GM23338 (cell line): ENCODE measurements at regions not wholly inside any gene's neighbourhood (a gene's known extent, or its start where the extent isn't known, plus 50 kb on each side); places are given as distances from the start of the nearest gene placed in this dataset.

Experiments used
- ATAC-seq: fragments of 200-7000 bp; cut with Tn5 transposase; 3 replicates; pipeline ENCODE4 v1.9.1; 2020
- DNase-seq: peaks from one replicate; pipeline ENCODE4 v3.0.0-alpha.2; 2015; ENCODE audit warnings: low spot score
- H2AFZ ChIP-seq: fragments of 200-600 bp; sonication (generic); 2 replicates; pipeline ENCODE4 v1.8.0; 2016; ENCODE audit warnings: antibody characterized with exemption, mild to moderate bottlenecking, moderate library complexity
- H3F3A ChIP-seq: fragments of 200-600 bp; sonication (generic); replicated peaks from 2 replicates; pipeline ENCODE4 v1.8.0; 2017; ENCODE audit warnings: antibody characterized with exemption, mixed run types, low read depth
- H3K27ac ChIP-seq: fragments of 200-600 bp; sonication (generic); 2 replicates; pipeline ENCODE4 v1.6.1; 2016; ENCODE audit warnings: low read depth
- H3K27me3 ChIP-seq: fragments of 200-600 bp; sonication (generic); 2 replicates; pipeline ENCODE4 v1.8.0; 2016; ENCODE audit warnings: mild to moderate bottlenecking, mixed run types, moderate library complexity; ENCODE audit not compliant: insufficient read depth
- H3K36me3 ChIP-seq: fragments of 200-600 bp; sonication (generic); 2 replicates; pipeline ENCODE4 v1.8.0; 2016; ENCODE audit warnings: mild to moderate bottlenecking; ENCODE audit not compliant: insufficient read depth
- H3K4me1 ChIP-seq: fragments of 200-600 bp; sonication (generic); 2 replicates; pipeline ENCODE4 v1.8.0; 2016; ENCODE audit warnings: mild to moderate bottlenecking, moderate library complexity; ENCODE audit not compliant: insufficient read depth
- H3K4me2 ChIP-seq: fragments of 200-600 bp; sonication (generic); 2 replicates; pipeline ENCODE4 v1.7.1; 2017; ENCODE audit warnings: mixed run types
- H3K4me3 ChIP-seq: fragments of 200-600 bp; sonication (generic); 2 replicates; pipeline ENCODE4 v1.6.1; 2016; ENCODE audit warnings: mixed run types
- H3K79me2 ChIP-seq: fragments of 200-600 bp; sonication (generic); replicated peaks from 2 replicates; pipeline ENCODE4 v1.8.0; 2017; ENCODE audit warnings: mild to moderate bottlenecking; ENCODE audit not compliant: insufficient read depth
- H3K9me2 ChIP-seq: fragments of 200-600 bp; sonication (generic); 2 replicates; pipeline ENCODE4 v1.8.0; 2017; ENCODE audit not compliant: insufficient read depth
- H4K20me1 ChIP-seq: fragments of 200-600 bp; sonication (generic); replicated peaks from 2 replicates; pipeline ENCODE4 v1.8.0; 2017; ENCODE audit warnings: mild to moderate bottlenecking; ENCODE audit not compliant: insufficient read depth
- H3K27ac Mint-ChIP-seq: 2 replicates; pipeline ENCODE4 v1.8.0; 2020; ENCODE audit warnings: inconsistent platforms, mild to moderate bottlenecking, moderate library complexity, mixed read lengths
- H3K27me3 Mint-ChIP-seq: 3 replicates; pipeline ENCODE4 v1.8.0; 2022; ENCODE audit warnings: low read depth, mild to moderate bottlenecking, moderate library complexity, mixed read lengths, inconsistent platforms; ENCODE audit not compliant: insufficient read depth, poor library complexity
- H3K36me3 Mint-ChIP-seq: 3 replicates; pipeline ENCODE4 v1.8.0; 2021; ENCODE audit warnings: low read depth, mild to moderate bottlenecking, inconsistent platforms, moderate library complexity, mixed read lengths
- H3K4me1 Mint-ChIP-seq: 3 replicates; pipeline ENCODE4 v1.8.0; 2020; ENCODE audit warnings: mild to moderate bottlenecking, inconsistent platforms, mixed read lengths
- H3K4me3 Mint-ChIP-seq: 3 replicates; pipeline ENCODE4 v1.8.0; 2021; ENCODE audit warnings: moderate library complexity, mild to moderate bottlenecking, inconsistent platforms, mixed read lengths
- H3K9me3 Mint-ChIP-seq: 3 replicates; pipeline ENCODE4 v1.8.0; 2020; ENCODE audit warnings: moderate library complexity, mild to moderate bottlenecking, inconsistent platforms, mixed read lengths
- CREB1 ChIP-seq: fragments of 250-450 bp; sonication (Bioruptor Pico); IDR thresholded peaks from 2 replicates; pipeline ENCODE4 v1.5.0; 2020; ENCODE audit warnings: low read depth, mild to moderate bottlenecking, moderate library complexity
- EZH2phosphoT487 ChIP-seq: fragments of 200-600 bp; sonication (generic); IDR thresholded peaks from one replicate; pipeline ENCODE4 v1.8.1; 2018; ENCODE audit warnings: antibody characterized with exemption; ENCODE audit not compliant: unreplicated experiment
- JUNB ChIP-seq: IDR thresholded peaks from one replicate; pipeline ENCODE4 v1.6.1; 2016; ENCODE audit warnings: antibody characterized with exemption; ENCODE audit not compliant: unreplicated experiment
- NANOG ChIP-seq: IDR thresholded peaks from 2 replicates; pipeline ENCODE4 v1.6.1; 2016; ENCODE audit warnings: antibody characterized with exemption, borderline replicate concordance
- POLR2AphosphoS5 ChIP-seq: IDR thresholded peaks from 2 replicates; pipeline ENCODE4 v1.6.1; 2016; ENCODE audit warnings: antibody characterized with exemption, low read depth
- REST ChIP-seq: IDR thresholded peaks from one replicate; pipeline ENCODE4 v1.6.1; 2018; ENCODE audit warnings: antibody characterized with exemption; ENCODE audit not compliant: unreplicated experiment
- STAT1 ChIP-seq: IDR thresholded peaks from one replicate; pipeline ENCODE4 v1.6.1; 2016; ENCODE audit warnings: antibody characterized with exemption; ENCODE audit not compliant: unreplicated experiment
- TF ChIP-seq, protein P1 (sequence below): fragments of 250-450 bp; sonication (Bioruptor Pico); IDR thresholded peaks from 2 replicates; pipeline ENCODE4 v1.5.0; 2020; ENCODE audit warnings: mild to moderate bottlenecking, moderate library complexity

- TF ChIP-seq REST (no peak), NANOG (no peak), CREB1 (CRISPR knock-in tag) (no peak)
These were observed 198.2 kb upstream of the ATP2B1 start (continued) for GRCh38 chr12:89906824-89907223.

DNA sequence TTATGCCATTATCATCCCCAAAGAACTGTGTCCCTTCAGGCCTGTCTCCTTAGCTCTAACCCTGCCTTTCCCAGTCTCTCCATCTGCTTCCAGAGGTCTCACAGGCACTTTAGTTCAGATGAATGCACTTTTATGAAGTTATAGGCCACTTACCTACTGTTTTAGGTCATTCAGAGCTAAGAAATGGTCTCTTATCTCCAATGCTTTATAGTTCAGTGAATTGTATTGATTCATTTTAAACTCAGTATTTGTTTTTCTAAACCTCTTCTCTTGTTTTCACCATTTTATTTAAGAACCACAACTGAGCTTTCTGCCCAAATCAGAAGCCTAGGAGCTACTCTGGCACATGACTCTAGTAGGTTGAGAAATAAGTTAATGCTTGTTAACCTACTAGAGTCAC is 197.5 kb upstream of the ATP2B1 start:
- no peak for TF ChIP-seq POLR2AphosphoS5
- TF ChIP-seq JUNB = no peak
- no peak for TF ChIP-seq EZH2phosphoT487
- TF ChIP-seq CREB1 (CRISPR knock-in tag) = no peak
- H3K9me2 ChIP-seq = peaks cover 4% of the 10 kb centered on the region; the same call in 1 of the 2 replicates
- no peak overlapping the region for H3K4me3 ChIP-seq
- no peaks in the 10 kb centered on the region for H3F3A ChIP-seq
- no peak overlapping the region for H3K4me3 Mint-ChIP-seq
- H3K4me1 ChIP-seq = peaks cover 5% of the 10 kb centered on the region; the same call in 1 of the 2 replicates
- no peak for DNase-seq
- no peaks in the 10 kb centered on the region for H4K20me1 ChIP-seq
- no peak for ATAC-seq
- H3K36me3 Mint-ChIP-seq = no peaks in the 10 kb centered on the region
- H3K27ac Mint-ChIP-seq = no peak overlapping the region
- no peak overlapping the region for H2AFZ ChIP-seq
- no peak overlapping the region for H3K4me2 ChIP-seq
- H3K36me3 ChIP-seq = no peaks in the 10 kb centered on the region
- H3K27ac ChIP-seq = no peak overlapping the region
- no peaks in the 10 kb centered on the region for H3K27me3 ChIP-seq
- H3K79me2 ChIP-seq = no peaks in the 10 kb centered on the region
- no peaks in the 10 kb centered on the region for H3K9me3 Mint-ChIP-seq
- H3K27me3 Mint-ChIP-seq = peaks cover 2% of the 10 kb centered on the region
- H3K4me1 Mint-ChIP-seq = no peaks in the 10 kb centered on the region

DNA sequence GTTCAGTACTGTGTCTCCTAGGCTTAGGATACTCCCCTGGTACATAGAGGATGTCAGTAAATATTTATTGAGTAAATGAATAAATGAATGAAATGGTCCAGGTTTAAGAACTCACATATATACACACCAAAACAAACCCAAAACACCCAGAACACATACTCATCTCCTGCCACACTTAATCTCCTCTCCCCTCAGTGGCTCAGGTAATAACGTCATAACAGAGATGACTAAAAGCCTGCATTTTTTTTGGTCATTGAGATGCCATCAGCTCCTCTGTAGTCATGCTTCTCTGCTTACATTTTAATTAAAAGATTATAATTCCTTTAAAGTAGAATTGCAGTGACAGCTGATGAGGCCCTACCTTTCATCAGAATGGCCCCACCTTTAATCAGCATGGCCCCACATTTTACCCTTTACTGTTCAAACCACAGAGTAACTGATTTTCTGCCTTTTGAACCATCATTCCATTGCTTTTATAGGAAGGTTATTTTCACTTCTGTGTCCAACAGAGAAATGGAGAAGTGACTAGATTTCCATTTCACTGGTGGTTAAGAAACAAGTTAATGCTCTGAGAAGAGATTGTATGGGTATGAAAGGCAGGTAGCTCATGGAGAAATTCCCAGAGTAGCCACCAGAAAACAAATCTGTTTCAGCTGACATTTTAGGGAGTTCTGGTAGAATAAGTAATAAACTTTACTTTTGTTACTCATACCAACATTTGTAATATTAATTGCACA is 193.4 kb upstream of the ATP2B1 start:
- Histone ChIP-seq H3K27me3 (no peaks in the 10 kb centered on the region), H3K4me2 (no peak overlapping the region), H3K4me1 (peaks cover 17% of the 10 kb centered on the region), H3K36me3 (no peaks in the 10 kb centered on the region), H3K79me2 (no peaks in the 10 kb centered on the region), H3F3A (no peaks in the 10 kb centered on the region), H3K4me3 (no peak overlapping the region), H3K27ac (no peak overlapping the region), H3K9me2 (peaks cover 4% of the 10 kb centered on the region), H2AFZ (no peak overlapping the region), H4K20me1 (no peaks in the 10 kb centered on the region)
- H3K36me3 Mint-ChIP-seq = no peaks in the 10 kb centered on the region
- no peaks in the 10 kb centered on the region for H3K9me3 Mint-ChIP-seq
- no peak for DNase-seq
- no peak for ATAC-seq
- H3K27me3 Mint-ChIP-seq = no peaks in the 10 kb centered on the region
- peaks cover 15% of the 10 kb centered on the region for H3K4me1 Mint-ChIP-seq
- H3K27ac Mint-ChIP-seq = no peak overlapping the region
- no peak overlapping the region for H3K4me3 Mint-ChIP-seq
- TF ChIP-seq STAT1 (no peak), CREB1 (CRISPR knock-in tag) (no peak)
- TF ChIP-seq, protein P1, sequence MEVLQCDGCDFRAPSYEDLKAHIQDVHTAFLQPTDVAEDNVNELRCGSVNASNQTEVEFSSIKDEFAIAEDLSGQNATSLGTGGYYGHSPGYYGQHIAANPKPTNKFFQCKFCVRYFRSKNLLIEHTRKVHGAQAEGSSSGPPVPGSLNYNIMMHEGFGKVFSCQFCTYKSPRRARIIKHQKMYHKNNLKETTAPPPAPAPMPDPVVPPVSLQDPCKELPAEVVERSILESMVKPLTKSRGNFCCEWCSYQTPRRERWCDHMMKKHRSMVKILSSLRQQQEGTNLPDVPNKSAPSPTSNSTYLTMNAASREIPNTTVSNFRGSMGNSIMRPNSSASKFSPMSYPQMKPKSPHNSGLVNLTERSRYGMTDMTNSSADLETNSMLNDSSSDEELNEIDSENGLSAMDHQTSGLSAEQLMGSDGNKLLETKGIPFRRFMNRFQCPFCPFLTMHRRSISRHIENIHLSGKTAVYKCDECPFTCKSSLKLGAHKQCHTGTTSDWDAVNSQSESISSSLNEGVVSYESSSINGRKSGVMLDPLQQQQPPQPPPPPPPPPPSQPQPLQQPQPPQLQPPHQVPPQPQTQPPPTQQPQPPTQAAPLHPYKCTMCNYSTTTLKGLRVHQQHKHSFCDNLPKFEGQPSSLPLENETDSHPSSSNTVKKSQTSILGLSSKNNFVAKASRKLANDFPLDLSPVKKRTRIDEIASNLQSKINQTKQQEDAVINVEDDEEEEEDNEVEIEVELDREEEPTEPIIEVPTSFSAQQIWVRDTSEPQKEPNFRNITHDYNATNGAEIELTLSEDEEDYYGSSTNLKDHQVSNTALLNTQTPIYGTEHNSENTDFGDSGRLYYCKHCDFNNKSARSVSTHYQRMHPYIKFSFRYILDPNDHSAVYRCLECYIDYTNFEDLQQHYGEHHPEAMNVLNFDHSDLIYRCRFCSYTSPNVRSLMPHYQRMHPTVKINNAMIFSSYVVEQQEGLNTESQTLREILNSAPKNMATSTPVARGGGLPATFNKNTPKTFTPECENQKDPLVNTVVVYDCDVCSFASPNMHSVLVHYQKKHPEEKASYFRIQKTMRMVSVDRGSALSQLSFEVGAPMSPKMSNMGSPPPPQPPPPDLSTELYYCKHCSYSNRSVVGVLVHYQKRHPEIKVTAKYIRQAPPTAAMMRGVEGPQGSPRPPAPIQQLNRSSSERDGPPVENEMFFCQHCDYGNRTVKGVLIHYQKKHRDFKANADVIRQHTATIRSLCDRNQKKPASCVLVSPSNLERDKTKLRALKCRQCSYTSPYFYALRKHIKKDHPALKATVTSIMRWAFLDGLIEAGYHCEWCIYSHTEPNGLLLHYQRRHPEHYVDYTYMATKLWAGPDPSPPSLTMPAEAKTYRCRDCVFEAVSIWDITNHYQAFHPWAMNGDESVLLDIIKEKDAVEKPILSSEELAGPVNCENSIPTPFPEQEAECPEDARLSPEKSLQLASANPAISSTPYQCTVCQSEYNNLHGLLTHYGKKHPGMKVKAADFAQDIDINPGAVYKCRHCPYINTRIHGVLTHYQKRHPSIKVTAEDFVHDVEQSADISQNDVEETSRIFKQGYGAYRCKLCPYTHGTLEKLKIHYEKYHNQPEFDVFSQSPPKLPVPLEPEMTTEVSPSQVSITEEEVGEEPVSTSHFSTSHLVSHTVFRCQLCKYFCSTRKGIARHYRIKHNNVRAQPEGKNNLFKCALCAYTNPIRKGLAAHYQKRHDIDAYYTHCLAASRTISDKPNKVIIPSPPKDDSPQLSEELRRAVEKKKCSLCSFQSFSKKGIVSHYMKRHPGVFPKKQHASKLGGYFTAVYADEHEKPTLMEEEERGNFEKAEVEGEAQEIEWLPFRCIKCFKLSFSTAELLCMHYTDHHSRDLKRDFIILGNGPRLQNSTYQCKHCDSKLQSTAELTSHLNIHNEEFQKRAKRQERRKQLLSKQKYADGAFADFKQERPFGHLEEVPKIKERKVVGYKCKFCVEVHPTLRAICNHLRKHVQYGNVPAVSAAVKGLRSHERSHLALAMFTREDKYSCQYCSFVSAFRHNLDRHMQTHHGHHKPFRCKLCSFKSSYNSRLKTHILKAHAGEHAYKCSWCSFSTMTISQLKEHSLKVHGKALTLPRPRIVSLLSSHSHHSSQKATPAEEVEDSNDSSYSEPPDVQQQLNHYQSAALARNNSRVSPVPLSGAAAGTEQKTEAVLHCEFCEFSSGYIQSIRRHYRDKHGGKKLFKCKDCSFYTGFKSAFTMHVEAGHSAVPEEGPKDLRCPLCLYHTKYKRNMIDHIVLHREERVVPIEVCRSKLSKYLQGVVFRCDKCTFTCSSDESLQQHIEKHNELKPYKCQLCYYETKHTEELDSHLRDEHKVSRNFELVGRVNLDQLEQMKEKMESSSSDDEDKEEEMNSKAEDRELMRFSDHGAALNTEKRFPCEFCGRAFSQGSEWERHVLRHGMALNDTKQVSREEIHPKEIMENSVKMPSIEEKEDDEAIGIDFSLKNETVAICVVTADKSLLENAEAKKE (CRISPR knock-in tag) = no peak
